ENCODE measurements at regions not wholly inside any gene's neighbourhood (a gene's known extent, or its start where the extent isn't known, plus 50 kb on each side); places are given as distances from the start of the nearest gene placed in this dataset.

GRCh38 chr20:56859801-56860261 lies 230.7 kb downstream of the TFAP2C start:
- no peak for ATAC-seq (ENCODE audit: low read depth in 2 of 2)
- no peak for DNase-seq
- H3K9me3 ChIP-seq (ENCODE audit: control insufficient read depth in 2 of 2, low read length in 2 of 2), result no peaks in the 10 kb centered on the region
- Mint-ChIP-seq H3K4me1 (no peaks in the 10 kb centered on the region), H3K4me3 (no peak overlapping the region), H3K9me3 (peaks cover 0 to 3% (median 0%) of the 10 kb centered on the region in 7 donors), H3K27ac (no peak overlapping the region), H3K27me3 (peaks cover 22% of the 10 kb centered on the region), H3K36me3 (no peaks in the 10 kb centered on the region)
- H3K27ac ChIP-seq (ENCODE audit: insufficient read depth, low read length, poor library complexity, severe bottlenecking), result no peak overlapping the region
- no peaks in the 10 kb centered on the region for H3K27me3 ChIP-seq (ENCODE audit: control insufficient read depth, insufficient read depth, low read length)
- no peaks in the 10 kb centered on the region for H3K36me3 ChIP-seq (ENCODE audit: control insufficient read depth, insufficient read depth, low read length)
- no peaks in the 10 kb centered on the region for H3K4me1 ChIP-seq (ENCODE audit: control insufficient read depth, insufficient read depth, low read length, poor library complexity, severe bottlenecking)
- H3K4me3 ChIP-seq (ENCODE audit: low read depth, low read length), result no peak overlapping the region

GRCh38 chr20:56860413-56860812 lies 231.3 kb downstream of the TFAP2C start:
- ATAC-seq (ENCODE audit: low read depth in 2 of 2) (no peak), DNase-seq (no peak)
- Histone ChIP-seq H3K9me3 (ENCODE audit: control insufficient read depth in 2 of 2, low read length in 2 of 2) (no peaks in the 10 kb centered on the region), H3K27ac (ENCODE audit: insufficient read depth, low read length, poor library complexity, severe bottlenecking) (no peak overlapping the region), H3K36me3 (ENCODE audit: control insufficient read depth, insufficient read depth, low read length) (no peaks in the 10 kb centered on the region), H3K4me3 (ENCODE audit: low read depth, low read length) (no peak overlapping the region), H3K4me1 (ENCODE audit: control insufficient read depth, insufficient read depth, low read length, poor library complexity, severe bottlenecking) (no peaks in the 10 kb centered on the region), H3K27me3 (ENCODE audit: control insufficient read depth, insufficient read depth, low read length) (no peaks in the 10 kb centered on the region)
- Mint-ChIP-seq H3K4me1 (no peaks in the 10 kb centered on the region), H3K9me3 (peaks cover 0 to 3% (median 0%) of the 10 kb centered on the region in 7 donors), H3K27ac (no peak overlapping the region), H3K4me3 (no peak overlapping the region), H3K36me3 (no peaks in the 10 kb centered on the region), H3K27me3 (peaks cover 22% of the 10 kb centered on the region)

- Mint-ChIP-seq H3K4me3 (no peak overlapping the region), H3K4me1 (no peaks in the 10 kb centered on the region), H3K27ac (no peak overlapping the region), H3K36me3 (no peaks in the 10 kb centered on the region), H3K27me3 (peaks cover 21% of the 10 kb centered on the region), H3K9me3 (peaks cover 0 to 3% (median 0%) of the 10 kb centered on the region in 7 donors)
- ATAC-seq (ENCODE audit: low read depth in 2 of 2) (no peak), DNase-seq (no peak)
- H3K27ac ChIP-seq (ENCODE audit: insufficient read depth, low read length, poor library complexity, severe bottlenecking), result no peak overlapping the region
- H3K4me3 ChIP-seq (ENCODE audit: low read depth, low read length), result no peak overlapping the region
- H3K4me1 ChIP-seq (ENCODE audit: control insufficient read depth, insufficient read depth, low read length, poor library complexity, severe bottlenecking), result no peaks in the 10 kb centered on the region
- no peaks in the 10 kb centered on the region for H3K36me3 ChIP-seq (ENCODE audit: control insufficient read depth, insufficient read depth, low read length)
- no peaks in the 10 kb centered on the region for H3K27me3 ChIP-seq (ENCODE audit: control insufficient read depth, insufficient read depth, low read length)
- no peaks in the 10 kb centered on the region for H3K9me3 ChIP-seq (ENCODE audit: control insufficient read depth in 2 of 2, low read length in 2 of 2)
Observed at GRCh38 chr20:56861590-56861989, 232.5 kb downstream of the TFAP2C start.

GRCh38 chr20:56865055-56865454 lies 235.9 kb downstream of the TFAP2C start:
- Histone ChIP-seq H3K9me3 (ENCODE audit: control insufficient read depth in 2 of 2, low read length in 2 of 2) (no peaks in the 10 kb centered on the region), H3K36me3 (ENCODE audit: control insufficient read depth, insufficient read depth, low read length) (no peaks in the 10 kb centered on the region), H3K27ac (ENCODE audit: insufficient read depth, low read length, poor library complexity, severe bottlenecking) (no peak overlapping the region), H3K4me1 (ENCODE audit: control insufficient read depth, insufficient read depth, low read length, poor library complexity, severe bottlenecking) (no peaks in the 10 kb centered on the region), H3K27me3 (ENCODE audit: control insufficient read depth, insufficient read depth, low read length) (no peaks in the 10 kb centered on the region), H3K4me3 (ENCODE audit: low read depth, low read length) (no peak overlapping the region)
- H3K9me3 Mint-ChIP-seq, result peaks cover 0 to 3% (median 0%) of the 10 kb centered on the region in 7 donors
- peaks cover 24% of the 10 kb centered on the region for H3K27me3 Mint-ChIP-seq
- DNase-seq (no peak), ATAC-seq (ENCODE audit: low read depth in 2 of 2) (no peak)
- H3K36me3 Mint-ChIP-seq, result no peaks in the 10 kb centered on the region
- no peaks in the 10 kb centered on the region for H3K4me1 Mint-ChIP-seq
- H3K4me3 Mint-ChIP-seq, result no peak overlapping the region
- no peak overlapping the region for H3K27ac Mint-ChIP-seq

- no peaks in the 10 kb centered on the region for H3K9me3 ChIP-seq (ENCODE audit: control insufficient read depth in 2 of 2, low read length in 2 of 2)
- no peak for DNase-seq
- Mint-ChIP-seq H3K9me3 (peaks cover 0 to 2% (median 0%) of the 10 kb centered on the region in 7 donors), H3K4me1 (no peaks in the 10 kb centered on the region), H3K27me3 (peaks cover 15% of the 10 kb centered on the region), H3K27ac (no peak overlapping the region), H3K36me3 (no peaks in the 10 kb centered on the region), H3K4me3 (no peak overlapping the region)
- H3K27me3 ChIP-seq (ENCODE audit: control insufficient read depth, insufficient read depth, low read length), result no peaks in the 10 kb centered on the region
- H3K4me3 ChIP-seq (ENCODE audit: low read depth, low read length), result no peak overlapping the region
- no peaks in the 10 kb centered on the region for H3K36me3 ChIP-seq (ENCODE audit: control insufficient read depth, insufficient read depth, low read length)
- ATAC-seq (ENCODE audit: low read depth in 2 of 2), result no peak
- no peak overlapping the region for H3K27ac ChIP-seq (ENCODE audit: insufficient read depth, low read length, poor library complexity, severe bottlenecking)
- H3K4me1 ChIP-seq (ENCODE audit: control insufficient read depth, insufficient read depth, low read length, poor library complexity, severe bottlenecking), result no peaks in the 10 kb centered on the region
Observed at GRCh38 chr20:56867128-56867527, 238.0 kb downstream of the TFAP2C start.

- no peaks in the 10 kb centered on the region for H3K36me3 ChIP-seq (ENCODE audit: control insufficient read depth, insufficient read depth, low read length)
- DNase-seq (no peak), ATAC-seq (ENCODE audit: low read depth in 2 of 2) (no peak)
- no peak overlapping the region for H3K4me3 ChIP-seq (ENCODE audit: low read depth, low read length)
- H3K4me1 ChIP-seq (ENCODE audit: control insufficient read depth, insufficient read depth, low read length, poor library complexity, severe bottlenecking), result no peaks in the 10 kb centered on the region
- H3K27ac ChIP-seq (ENCODE audit: insufficient read depth, low read length, poor library complexity, severe bottlenecking), result no peak overlapping the region
- H3K27me3 ChIP-seq (ENCODE audit: control insufficient read depth, insufficient read depth, low read length), result no peaks in the 10 kb centered on the region
- H3K4me1 Mint-ChIP-seq, result no peaks in the 10 kb centered on the region
- no peaks in the 10 kb centered on the region for H3K9me3 ChIP-seq (ENCODE audit: control insufficient read depth in 2 of 2, low read length in 2 of 2)
- peaks cover 0 to 2% (median 0%) of the 10 kb centered on the region in 7 donors for H3K9me3 Mint-ChIP-seq
- no peaks in the 10 kb centered on the region for H3K36me3 Mint-ChIP-seq
- H3K27me3 Mint-ChIP-seq, result peaks cover 7% of the 10 kb centered on the region
- no peak overlapping the region for H3K4me3 Mint-ChIP-seq
- H3K27ac Mint-ChIP-seq, result no peak overlapping the region
Observed at GRCh38 chr20:56868746-56869145, 239.6 kb downstream of the TFAP2C start.

GRCh38 chr20:56870271-56870670 lies 241.2 kb downstream of the TFAP2C start:
- Mint-ChIP-seq H3K27me3 (peaks cover 7% of the 10 kb centered on the region), H3K4me3 (no peak overlapping the region), H3K36me3 (no peaks in the 10 kb centered on the region), H3K27ac (no peak overlapping the region), H3K9me3 (peaks cover 0 to 2% (median 0%) of the 10 kb centered on the region in 7 donors), H3K4me1 (no peaks in the 10 kb centered on the region)
- ATAC-seq (ENCODE audit: low read depth in 2 of 2) (no peak), DNase-seq (no peak)
- no peaks in the 10 kb centered on the region for H3K36me3 ChIP-seq (ENCODE audit: control insufficient read depth, insufficient read depth, low read length)
- no peaks in the 10 kb centered on the region for H3K4me1 ChIP-seq (ENCODE audit: control insufficient read depth, insufficient read depth, low read length, poor library complexity, severe bottlenecking)
- H3K27me3 ChIP-seq (ENCODE audit: control insufficient read depth, insufficient read depth, low read length), result no peaks in the 10 kb centered on the region
- no peak overlapping the region for H3K4me3 ChIP-seq (ENCODE audit: low read depth, low read length)
- H3K9me3 ChIP-seq (ENCODE audit: control insufficient read depth in 2 of 2, low read length in 2 of 2), result no peaks in the 10 kb centered on the region
- no peak overlapping the region for H3K27ac ChIP-seq (ENCODE audit: insufficient read depth, low read length, poor library complexity, severe bottlenecking)

- Mint-ChIP-seq H3K27ac (no peak overlapping the region), H3K9me3 (peaks cover 0 to 2% (median 0%) of the 10 kb centered on the region in 7 donors), H3K4me1 (no peaks in the 10 kb centered on the region), H3K4me3 (no peak overlapping the region), H3K36me3 (no peaks in the 10 kb centered on the region), H3K27me3 (peaks cover 7% of the 10 kb centered on the region)
- no peak overlapping the region for H3K27ac ChIP-seq (ENCODE audit: insufficient read depth, low read length, poor library complexity, severe bottlenecking)
- no peak for ATAC-seq (ENCODE audit: low read depth in 2 of 2)
- no peaks in the 10 kb centered on the region for H3K4me1 ChIP-seq (ENCODE audit: control insufficient read depth, insufficient read depth, low read length, poor library complexity, severe bottlenecking)
- no peaks in the 10 kb centered on the region for H3K27me3 ChIP-seq (ENCODE audit: control insufficient read depth, insufficient read depth, low read length)
- no peak overlapping the region for H3K4me3 ChIP-seq (ENCODE audit: low read depth, low read length)
- H3K36me3 ChIP-seq (ENCODE audit: control insufficient read depth, insufficient read depth, low read length), result no peaks in the 10 kb centered on the region
- DNase-seq, result no peak
- H3K9me3 ChIP-seq (ENCODE audit: control insufficient read depth in 2 of 2, low read length in 2 of 2), result no peaks in the 10 kb centered on the region
Observed at GRCh38 chr20:56871691-56872090, 242.6 kb downstream of the TFAP2C start.
